Fibroblast of the conjunctiva (primary cell): ENCODE measurements at regions not wholly inside any gene's neighbourhood (a gene's known extent, or its start where the extent isn't known, plus 50 kb on each side); places are given as distances from the start of the nearest gene placed in this dataset.

Experiments used
- DNase-seq: peaks from one replicate; pipeline ENCODE4 v3.0.0-alpha.2; 2010; ENCODE audit warnings: low read depth

GRCh38 chr3:106880206-106880605 lies 497.0 kb upstream of the CCDC54 start:
- DNase-seq = no peak

- no peak for DNase-seq
Measured at GRCh38 chr3:106881186-106881585, 496.1 kb upstream of the CCDC54 start.

- DNase-seq = no peak
Measured at GRCh38 chr3:106882297-106882696, 494.9 kb upstream of the CCDC54 start.

GRCh38 chr3:106906074-106906473 lies 471.2 kb upstream of the CCDC54 start:
- no peak for DNase-seq

GRCh38 chr3:106908181-106908938 lies 468.9 kb upstream of the CCDC54 start:
- DNase-seq = no peak

- no peak for DNase-seq
Measured at GRCh38 chr3:106913111-106913698, 464.0 kb upstream of the CCDC54 start.

- no peak for DNase-seq
Measured at GRCh38 chr3:106913966-106914365, 463.3 kb upstream of the CCDC54 start.

- DNase-seq = no peak
Measured at GRCh38 chr3:106920609-106921008, 456.6 kb upstream of the CCDC54 start.

GRCh38 chr3:106929081-106929480 lies 448.2 kb upstream of the CCDC54 start:
- DNase-seq = no peak

- no peak for DNase-seq
Measured at GRCh38 chr3:106930086-106930485, 447.2 kb upstream of the CCDC54 start.

- DNase-seq = no peak
Measured at GRCh38 chr3:106931904-106932303, 445.3 kb upstream of the CCDC54 start.

GRCh38 chr3:106936337-106936736 lies 440.9 kb upstream of the CCDC54 start:
- DNase-seq = no peak

GRCh38 chr3:106942051-106942450 lies 435.2 kb upstream of the CCDC54 start:
- no peak for DNase-seq

GRCh38 chr3:106943071-106943470 lies 434.2 kb upstream of the CCDC54 start:
- no peak for DNase-seq

- peak; percentile 16 for DNase-seq
Measured at GRCh38 chr3:106945435-106945834, 431.8 kb upstream of the CCDC54 start.

GRCh38 chr3:106946866-106947265 lies 430.4 kb upstream of the CCDC54 start:
- DNase-seq = no peak

- DNase-seq = no peak
Measured at GRCh38 chr3:106957029-106957428, 420.2 kb upstream of the CCDC54 start.

GRCh38 chr3:106962993-106963392 lies 414.2 kb upstream of the CCDC54 start:
- DNase-seq = no peak

GRCh38 chr3:106963442-106963841 lies 413.8 kb upstream of the CCDC54 start:
- peak; percentile 9 for DNase-seq

- no peak for DNase-seq
Measured at GRCh38 chr3:106965307-106965706, 411.9 kb upstream of the CCDC54 start.

GRCh38 chr3:106969596-106969995 lies 407.6 kb upstream of the CCDC54 start:
- DNase-seq = no peak

- DNase-seq = no peak
Measured at GRCh38 chr3:106981392-106981791, 395.8 kb upstream of the CCDC54 start.

GRCh38 chr3:106985721-106986120 lies 391.5 kb upstream of the CCDC54 start:
- peak; percentile 3 for DNase-seq
